ENCODE measurements at regions not wholly inside any gene's neighbourhood (a gene's known extent, or its start where the extent isn't known, plus 50 kb on each side); places are given as distances from the start of the nearest gene placed in this dataset.

- TF ChIP-seq CTCF (IDR thresholded peaks at IDR 0.05) = no peak
- TF ChIP-seq POLR2A (IDR thresholded peaks at IDR 0.05) = no peak
Measured at GRCh38 chr6:140504776-140505175, 1130.3 kb upstream of the CITED2 start.
